ENCODE measurements at regions not wholly inside any gene's neighbourhood (a gene's known extent, or its start where the extent isn't known, plus 50 kb on each side); places are given as distances from the start of the nearest gene placed in this dataset.
"Not testable (repeated sequence)": the region's sequence is repeated elsewhere in the genome, so short reads cannot be mapped to it uniquely, and the experiment has no call there.

DNA sequence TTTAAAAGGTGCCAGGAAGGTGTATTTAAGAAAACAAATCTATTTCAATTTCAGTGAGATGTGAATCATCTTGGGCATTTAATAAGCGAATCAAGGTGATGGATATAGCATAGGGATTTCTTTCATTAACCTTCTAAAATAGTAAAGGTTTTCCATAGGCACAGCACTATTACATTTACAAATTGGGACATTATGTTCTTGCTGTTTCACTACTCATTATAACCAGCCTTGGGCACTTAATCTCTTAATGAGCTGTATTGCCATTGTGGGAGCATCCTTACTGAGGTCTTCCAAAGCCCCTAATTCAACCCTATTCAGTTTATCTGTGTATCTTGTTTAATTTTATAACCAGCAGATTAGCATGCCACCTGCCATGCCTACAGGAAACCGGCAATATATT, 1305.5 kb downstream of the CDH12 start:
- not testable (repeated sequence) for TF ChIP-seq POLR2A (IDR thresholded peaks at IDR 0.05)
- TF ChIP-seq, protein P1, sequence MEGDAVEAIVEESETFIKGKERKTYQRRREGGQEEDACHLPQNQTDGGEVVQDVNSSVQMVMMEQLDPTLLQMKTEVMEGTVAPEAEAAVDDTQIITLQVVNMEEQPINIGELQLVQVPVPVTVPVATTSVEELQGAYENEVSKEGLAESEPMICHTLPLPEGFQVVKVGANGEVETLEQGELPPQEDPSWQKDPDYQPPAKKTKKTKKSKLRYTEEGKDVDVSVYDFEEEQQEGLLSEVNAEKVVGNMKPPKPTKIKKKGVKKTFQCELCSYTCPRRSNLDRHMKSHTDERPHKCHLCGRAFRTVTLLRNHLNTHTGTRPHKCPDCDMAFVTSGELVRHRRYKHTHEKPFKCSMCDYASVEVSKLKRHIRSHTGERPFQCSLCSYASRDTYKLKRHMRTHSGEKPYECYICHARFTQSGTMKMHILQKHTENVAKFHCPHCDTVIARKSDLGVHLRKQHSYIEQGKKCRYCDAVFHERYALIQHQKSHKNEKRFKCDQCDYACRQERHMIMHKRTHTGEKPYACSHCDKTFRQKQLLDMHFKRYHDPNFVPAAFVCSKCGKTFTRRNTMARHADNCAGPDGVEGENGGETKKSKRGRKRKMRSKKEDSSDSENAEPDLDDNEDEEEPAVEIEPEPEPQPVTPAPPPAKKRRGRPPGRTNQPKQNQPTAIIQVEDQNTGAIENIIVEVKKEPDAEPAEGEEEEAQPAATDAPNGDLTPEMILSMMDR (IDR thresholded peaks at IDR 0.05) = not testable (repeated sequence)

Data from transverse colon (tissue), 3 donors.